Astrocyte of the spinal cord (primary cell): ENCODE measurements at regions not wholly inside any gene's neighbourhood (a gene's known extent, or its start where the extent isn't known, plus 50 kb on each side); places are given as distances from the start of the nearest gene placed in this dataset.
"Not testable (repeated sequence)": the region's sequence is repeated elsewhere in the genome, so short reads cannot be mapped to it uniquely, and the experiment has no call there.

Source experiments
- DNase-seq: peaks from one replicate; pipeline ENCODE4 v3.0.0; 2011; ENCODE audit warnings: low read depth, low spot score
- H3K4me3 ChIP-seq: 2 replicates; pipeline ENCODE4 v1.5.1; 2011; ENCODE audit warnings: low read depth, mild to moderate bottlenecking, low read length, moderate library complexity
- CTCF ChIP-seq: IDR thresholded peaks from 2 replicates; pipeline ENCODE4 v1.5.1; 2012; ENCODE audit warnings: low read depth, mild to moderate bottlenecking, low read length, inconsistent platforms
- in situ Hi-C: cut with HindIII; loops from 2 replicates; pipeline ENCODE4 v1.10.0; 2017; ENCODE audit warnings: low sequenced_read_pairs

GRCh38 chr2:239549711-239550255 is 149.0 kb upstream of the HDAC4 start:
- DNase-seq: no peak
- H3K4me3 ChIP-seq: no peak overlapping the region
- no peak for TF ChIP-seq CTCF
- in situ Hi-C loops: no loop called here

GRCh38 chr2:239548965-239549595 is 148.3 kb upstream of the HDAC4 start:
- no peak for DNase-seq
- in situ Hi-C loops: no loop called here
- TF ChIP-seq CTCF: no peak

GRCh38 chr2:239548451-239548871 is 147.6 kb upstream of the HDAC4 start:
- no peak for DNase-seq
- no peak for TF ChIP-seq CTCF
- H3K4me3 ChIP-seq: no peak overlapping the region
- in situ Hi-C loops: no loop called here

More at GRCh38 chr2:239548965-239549595, 148.3 kb upstream of the HDAC4 start:
- no peak overlapping the region for H3K4me3 ChIP-seq

DNA sequence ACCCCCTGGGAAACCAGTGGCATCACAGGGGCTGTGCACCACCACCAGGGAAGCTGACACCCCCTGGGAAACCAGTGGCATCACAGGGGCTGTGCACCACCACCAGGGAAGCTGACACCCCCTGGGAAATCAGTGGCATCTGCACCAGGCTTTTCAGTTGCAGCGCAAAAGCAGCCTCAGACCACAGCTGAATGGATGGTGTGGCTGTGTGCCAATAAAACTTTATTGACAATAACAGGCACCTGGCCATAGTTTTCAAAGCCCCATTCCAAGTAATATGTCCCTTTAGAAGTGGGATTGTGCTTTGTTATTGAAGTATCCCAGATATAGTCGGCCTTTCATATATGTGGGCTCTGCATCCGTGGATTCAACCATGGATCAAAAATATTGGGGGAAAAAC is 146.3 kb upstream of the HDAC4 start:
- DNase-seq, in situ Hi-C loops, H3K4me3 ChIP-seq: not testable (repeated sequence)

DNA sequence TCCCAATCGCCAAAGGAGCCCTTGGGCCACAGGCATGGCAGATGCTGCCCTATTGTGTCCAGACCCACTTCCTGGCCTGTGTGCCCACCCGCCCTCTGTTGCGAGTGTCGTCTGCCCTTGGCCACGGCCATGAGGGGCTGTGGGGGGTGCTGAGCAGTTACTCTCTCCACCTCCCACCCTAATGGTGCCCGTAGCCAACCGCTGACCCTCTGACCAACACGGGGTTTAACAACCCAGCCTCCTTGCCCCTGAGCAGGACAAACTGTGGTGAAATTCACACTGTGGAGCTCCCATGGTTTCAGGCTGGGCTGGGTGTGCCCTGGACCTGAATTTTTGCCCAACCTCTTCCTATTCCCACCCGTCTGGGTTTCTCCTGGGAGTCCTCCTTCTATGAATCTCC is 145.7 kb upstream of the HDAC4 start:
- TF ChIP-seq CTCF: no peak
- no peak for DNase-seq
- H3K4me3 ChIP-seq: no peak overlapping the region
- in situ Hi-C loops: no loop called here

- no peak for TF ChIP-seq CTCF
- no peak overlapping the region for H3K4me3 ChIP-seq
- in situ Hi-C loops: no loop called here
- no peak for DNase-seq
Observed at GRCh38 chr2:239545741-239546392, 145.0 kb upstream of the HDAC4 start.

DNA sequence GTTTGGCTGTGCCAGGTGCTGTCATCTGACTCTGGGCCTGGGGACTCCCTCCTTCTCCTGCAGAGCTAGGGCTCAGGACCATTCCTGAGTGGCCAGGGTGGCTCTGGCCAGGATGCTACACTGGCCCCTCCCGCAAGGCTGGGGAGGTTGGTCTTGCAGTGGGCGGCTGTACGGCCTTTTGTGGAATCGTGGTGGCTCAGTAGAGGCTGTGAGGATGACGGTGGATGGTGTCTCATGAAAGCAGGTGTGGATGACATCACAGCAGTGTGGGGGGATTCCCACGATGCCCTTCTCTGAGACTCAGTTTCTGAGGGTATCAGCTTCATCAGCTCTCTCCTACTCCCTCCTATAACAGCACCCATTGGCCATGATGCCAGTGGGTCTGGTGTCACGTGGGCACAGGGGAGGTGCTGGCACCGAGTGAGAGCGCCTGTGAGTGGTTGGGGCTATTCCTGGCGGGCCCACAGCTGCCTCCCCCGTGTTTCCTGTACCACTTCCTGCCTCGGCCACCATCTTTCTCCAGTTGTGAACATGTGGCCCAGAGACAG is 144.2 kb upstream of the HDAC4 start:
- in situ Hi-C loops: no loop called here
- H3K4me3 ChIP-seq: no peak overlapping the region
- DNase-seq: no peak
- TF ChIP-seq CTCF: no peak
